AG20443 (cell line): ENCODE measurements at regions not wholly inside any gene's neighbourhood (a gene's known extent, or its start where the extent isn't known, plus 50 kb on each side); places are given as distances from the start of the nearest gene placed in this dataset.
"Not testable (repeated sequence)": the region's sequence is repeated elsewhere in the genome, so short reads cannot be mapped to it uniquely, and the experiment has no call there.

Experiments
- DNase-seq: peaks from one replicate; pipeline ENCODE4 v3.0.0; 2012; ENCODE audit warnings: low spot score, mixed read lengths

DNA sequence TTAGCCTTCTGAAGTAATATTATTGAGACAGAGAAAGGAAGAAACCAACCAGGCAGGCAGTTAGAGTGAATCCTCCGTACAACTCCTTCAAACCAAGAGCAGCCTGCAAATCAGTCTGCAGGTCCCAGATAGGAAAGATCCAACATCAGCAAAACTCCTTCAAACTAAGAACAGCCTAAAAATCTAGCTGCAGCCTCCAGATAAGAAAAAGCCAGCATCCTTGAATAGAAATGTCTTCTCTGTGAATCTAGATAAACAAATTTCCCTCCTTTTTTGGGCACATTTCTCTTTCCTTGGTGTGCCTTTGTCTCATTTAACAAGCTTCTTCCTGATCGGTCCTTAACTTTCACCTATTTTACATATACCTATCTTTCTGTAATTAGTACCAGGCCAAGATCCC lies 1004.6 kb upstream of the TMEFF2 start:
- no peak for DNase-seq

DNA sequence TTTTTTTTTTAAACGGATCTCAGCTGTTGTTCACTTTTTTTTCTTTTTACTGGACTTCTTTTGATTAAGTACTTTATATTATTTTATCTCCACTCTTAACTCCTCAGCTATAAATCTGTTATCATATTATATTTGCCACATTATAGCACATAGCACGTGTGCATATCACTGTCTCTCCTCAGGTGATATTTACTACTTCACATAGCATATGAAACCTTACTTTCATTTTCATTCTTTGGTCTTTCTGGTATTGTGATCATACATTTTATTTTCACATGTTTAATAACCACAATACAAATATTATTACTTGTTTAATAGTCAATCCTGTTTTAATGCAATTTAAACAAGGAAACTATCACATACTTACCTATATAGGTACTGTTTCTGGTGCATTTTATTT lies 993.1 kb upstream of the TMEFF2 start:
- no peak for DNase-seq

DNA sequence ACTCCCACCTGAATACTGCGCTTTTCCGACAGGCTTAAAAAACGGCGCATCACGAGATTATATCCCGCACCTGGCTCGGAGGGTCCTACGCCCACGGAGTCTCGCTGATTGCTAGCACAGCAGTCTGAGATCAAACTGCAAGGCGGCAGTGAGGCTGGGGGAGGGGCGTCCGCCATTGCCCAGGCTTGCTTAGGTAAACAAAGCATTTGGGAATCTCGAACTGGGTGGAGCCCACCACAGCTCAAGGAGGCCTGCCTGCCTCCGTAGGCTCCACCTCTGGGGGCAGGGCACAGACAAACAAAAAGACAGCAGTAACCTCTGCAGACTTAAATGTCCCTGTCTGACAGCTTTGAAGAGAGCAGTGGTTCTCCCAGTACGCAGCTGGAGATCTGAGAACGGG lies 976.2 kb upstream of the TMEFF2 start:
- not testable (repeated sequence) for DNase-seq

DNA sequence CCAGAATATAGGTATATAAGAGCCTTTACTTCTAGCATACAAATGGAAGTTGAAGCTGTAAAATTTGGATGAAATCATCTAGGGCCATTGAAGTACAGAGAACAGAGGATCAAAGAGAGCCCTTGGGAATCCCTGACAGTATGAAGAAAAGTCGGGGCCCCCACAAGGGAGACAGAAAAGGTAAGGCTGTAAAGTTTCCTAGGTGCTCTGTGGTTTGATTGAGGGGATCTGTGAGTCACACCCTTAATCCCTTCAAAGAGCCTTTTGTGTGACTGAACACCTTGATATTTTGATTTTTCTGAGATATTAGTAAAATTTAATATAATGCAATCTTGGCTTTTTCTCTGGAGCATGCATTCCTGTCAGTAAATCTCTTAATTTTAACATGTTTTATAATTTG lies 961.7 kb upstream of the TMEFF2 start:
- DNase-seq = no peak

DNA sequence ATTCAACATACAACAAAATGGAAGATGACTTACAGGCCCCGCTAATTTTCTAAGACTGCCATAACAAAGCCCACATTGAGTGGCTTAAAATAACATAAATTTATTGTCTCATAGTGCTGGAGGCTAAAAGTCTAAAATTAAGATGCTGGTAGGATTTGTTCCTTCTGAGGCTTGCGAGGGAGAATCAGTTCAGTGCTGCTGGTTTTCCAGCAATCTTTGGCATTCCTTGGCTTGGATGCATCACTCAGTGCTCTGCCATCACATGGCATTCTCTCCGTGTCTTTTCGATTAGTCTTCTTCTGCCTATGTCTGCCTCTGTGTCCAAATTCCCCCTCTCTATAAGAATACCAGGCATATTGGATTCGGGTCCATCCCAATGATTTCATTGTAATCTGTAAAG lies 959.3 kb upstream of the TMEFF2 start:
- DNase-seq = no peak

DNA sequence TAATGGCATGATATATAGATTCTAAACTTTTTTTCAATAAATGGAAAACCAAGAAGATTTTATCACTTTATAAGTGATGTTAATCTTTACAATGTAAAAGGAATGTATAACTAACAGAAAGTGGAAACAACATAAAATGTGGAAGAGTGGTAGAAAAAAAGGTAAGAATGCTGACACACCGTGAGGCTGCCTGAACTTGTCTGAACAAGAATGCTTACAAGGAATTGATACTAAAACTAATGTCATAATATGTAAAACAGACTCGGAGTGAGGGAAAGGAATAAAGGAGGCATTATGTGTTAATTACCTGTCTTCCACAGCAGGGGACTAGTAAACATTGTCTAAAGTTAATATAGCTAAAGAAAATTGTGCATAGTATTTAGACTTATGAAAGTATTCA lies 958.8 kb upstream of the TMEFF2 start:
- no peak for DNase-seq

DNA sequence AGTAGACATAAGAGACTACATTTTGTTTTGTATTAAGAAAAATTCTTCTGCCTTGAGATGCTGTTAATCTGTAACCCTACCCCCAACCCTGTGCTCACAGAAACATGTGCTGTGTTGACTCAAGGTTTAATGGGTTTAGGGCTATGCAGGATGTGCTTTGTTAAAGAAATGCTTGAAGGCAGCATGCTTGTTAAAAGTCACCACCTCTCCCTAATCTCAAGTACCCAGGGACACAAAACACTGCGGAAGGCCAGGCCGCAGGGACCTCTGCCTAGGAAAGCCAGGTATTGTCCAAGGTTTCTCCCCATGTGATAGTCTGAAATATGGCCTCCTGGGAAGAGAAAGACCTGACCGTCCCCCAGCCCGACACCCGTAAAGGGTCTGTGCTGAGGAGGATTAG lies 947.7 kb upstream of the TMEFF2 start:
- DNase-seq = not testable (repeated sequence)

DNA sequence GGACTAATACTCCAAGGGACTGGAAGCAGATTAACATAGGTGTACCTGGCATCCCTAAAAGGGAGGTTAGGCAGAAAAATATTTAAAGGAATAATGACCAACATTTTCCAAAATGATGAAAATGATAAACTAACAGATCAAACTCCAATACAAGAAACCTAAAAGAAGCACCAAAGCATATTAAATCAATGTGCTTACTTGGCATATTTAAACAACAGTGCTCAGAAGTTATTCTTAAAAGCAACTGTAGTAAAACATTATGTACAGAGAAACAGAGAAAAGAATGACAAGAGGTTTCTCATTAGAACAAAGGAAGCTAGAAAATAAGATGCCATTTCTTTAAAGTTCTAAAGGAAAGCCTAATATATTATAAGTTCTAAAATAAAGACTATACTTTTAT lies 947.3 kb upstream of the TMEFF2 start:
- no peak for DNase-seq

DNA sequence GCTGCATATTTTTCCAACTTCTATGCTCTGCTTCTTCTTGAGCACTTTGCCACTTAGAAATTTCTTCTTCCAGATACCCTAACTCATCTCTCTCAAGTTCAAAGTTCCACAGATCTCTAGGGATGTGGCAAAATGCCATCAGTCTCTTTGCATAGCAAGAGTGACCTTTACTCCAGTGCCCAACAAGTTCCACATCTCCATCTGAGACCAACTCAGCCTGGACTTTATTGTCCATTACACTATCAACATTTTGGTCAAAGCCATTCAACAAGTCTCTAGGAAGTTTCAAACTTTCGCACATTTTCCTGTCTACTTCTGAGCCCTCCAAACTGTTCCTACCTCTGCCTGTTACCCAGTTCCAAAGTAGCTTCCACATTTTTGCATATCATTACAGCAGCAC lies 946.2 kb upstream of the TMEFF2 start:
- DNase-seq = not testable (repeated sequence)

DNA sequence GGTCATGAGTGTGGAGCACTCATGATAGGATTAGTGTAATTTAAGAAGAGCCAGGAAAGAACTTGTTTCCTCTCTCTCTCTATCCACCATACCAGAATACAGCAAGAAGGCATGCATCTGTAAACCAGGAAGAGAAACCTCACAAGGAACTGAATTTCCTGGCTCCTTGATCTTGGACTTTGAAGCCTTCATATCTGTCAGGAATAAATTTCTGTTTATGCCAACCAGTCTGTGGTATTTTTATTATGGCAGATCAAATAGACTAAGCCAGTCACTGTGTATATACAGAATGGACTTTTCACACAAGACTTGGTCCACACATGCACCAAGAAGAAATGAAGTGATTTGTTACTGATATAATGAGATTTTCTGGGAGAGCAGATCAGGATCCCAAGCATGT lies 930.1 kb upstream of the TMEFF2 start:
- no peak for DNase-seq

DNA sequence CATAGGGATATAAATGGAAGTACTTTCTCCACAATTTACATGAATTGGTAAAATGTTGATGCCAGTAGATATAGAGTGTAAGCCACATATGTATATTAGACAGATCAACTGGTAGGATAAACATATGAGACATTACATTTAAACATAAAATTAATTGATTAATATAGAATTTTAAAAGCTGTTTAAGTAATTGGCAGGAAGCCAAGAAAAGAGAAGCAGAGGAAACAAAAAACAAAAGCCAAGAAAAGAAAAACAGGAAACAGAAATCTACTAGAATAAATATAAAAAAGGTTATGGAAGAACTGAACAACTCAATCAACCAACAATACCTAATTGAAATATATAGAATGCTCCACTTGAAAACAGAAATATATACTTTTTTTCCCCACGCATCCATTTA lies 920.1 kb upstream of the TMEFF2 start:
- no peak for DNase-seq

DNA sequence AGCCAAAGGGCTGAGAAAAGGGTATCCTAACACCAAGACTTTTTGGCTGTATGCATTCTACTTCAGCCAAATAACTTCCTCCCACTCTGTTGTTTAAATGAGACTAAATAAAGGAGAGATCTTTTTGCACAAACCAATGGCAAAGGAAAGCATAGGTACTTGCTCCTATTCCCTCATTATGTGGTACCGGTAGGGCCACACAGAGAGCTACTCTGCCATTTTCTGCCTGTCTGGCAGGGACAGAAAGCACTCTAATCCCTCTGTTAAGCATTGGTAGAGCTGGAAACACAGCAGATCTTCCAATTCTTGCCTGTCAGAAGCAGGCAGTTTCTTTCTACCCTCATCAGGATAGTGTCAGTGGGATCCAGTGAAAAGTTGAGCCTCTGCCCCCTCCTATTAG lies 918.3 kb upstream of the TMEFF2 start:
- no peak for DNase-seq

DNA sequence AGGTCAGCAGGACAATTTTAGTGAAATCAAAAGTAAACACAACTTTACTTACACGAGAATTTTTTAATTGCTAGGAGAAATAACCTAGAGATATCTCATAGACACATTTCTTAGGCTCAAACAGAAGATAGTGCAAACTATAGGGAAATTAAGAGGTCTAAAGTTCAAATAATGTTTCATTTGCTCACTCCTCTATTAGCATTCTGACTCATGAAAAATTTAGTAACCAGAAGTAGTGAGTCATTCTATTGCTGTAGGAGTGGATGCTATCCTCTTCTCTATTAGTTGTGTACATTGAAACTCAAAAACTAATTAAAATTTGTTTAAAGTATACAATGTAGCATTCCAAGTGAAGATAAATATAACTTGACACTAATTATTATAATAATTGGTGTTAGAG lies 908.3 kb upstream of the TMEFF2 start:
- no peak for DNase-seq

DNA sequence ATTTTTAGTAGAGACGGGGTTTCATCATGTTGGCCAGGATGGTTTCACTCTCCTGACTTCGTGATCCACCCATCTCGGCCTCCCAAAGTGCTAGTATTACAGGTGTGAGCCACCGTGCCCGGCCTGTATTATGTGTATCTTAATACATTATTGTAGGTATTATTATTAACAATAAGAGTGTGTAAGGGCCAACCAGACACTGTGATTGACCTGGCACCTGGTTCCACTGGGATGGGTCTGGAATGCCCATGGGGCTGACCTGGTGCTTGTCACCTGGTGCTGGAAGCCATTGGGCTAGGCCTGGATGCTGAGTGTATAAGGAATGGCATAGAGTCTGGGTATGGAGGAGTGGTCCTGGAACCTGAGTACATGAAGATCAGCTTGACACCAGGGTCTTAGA lies 906.9 kb upstream of the TMEFF2 start:
- DNase-seq = no peak

DNA sequence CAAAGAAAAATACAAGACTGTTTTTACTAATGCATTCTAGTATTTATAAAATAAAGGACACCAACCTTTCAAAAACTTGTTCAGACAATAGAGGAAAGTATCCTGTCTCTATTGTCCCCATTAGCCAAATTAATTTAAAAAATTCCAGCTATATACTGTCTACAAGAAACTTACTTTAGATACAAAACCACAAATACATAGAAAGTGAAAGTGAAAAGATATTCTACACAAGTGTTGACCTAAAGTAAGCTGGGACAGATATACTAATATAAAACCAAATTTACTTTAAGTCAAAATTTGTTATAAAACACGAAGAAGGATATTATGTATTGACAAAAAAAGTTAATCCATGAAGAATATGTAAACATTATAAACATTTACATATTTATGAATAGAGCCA lies 893.3 kb upstream of the TMEFF2 start:
- no peak for DNase-seq

DNA sequence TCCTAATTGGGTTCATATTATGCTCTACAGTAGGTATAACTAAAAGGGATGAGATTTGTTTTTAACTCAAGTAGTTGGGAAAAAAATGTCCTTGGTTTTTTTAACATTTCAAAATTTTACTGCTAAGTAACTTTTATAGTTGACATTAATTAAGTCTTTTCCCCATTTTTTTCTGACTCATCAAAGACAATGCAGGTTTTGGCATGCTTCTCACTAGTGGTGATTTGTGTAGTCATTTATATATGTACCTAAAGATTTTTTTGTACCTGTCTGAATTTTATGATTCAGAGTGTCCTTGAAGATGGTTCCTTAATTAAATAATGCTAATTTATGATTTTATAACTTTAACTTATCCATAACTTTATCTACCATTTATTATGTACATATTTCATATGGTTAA lies 882.3 kb upstream of the TMEFF2 start:
- DNase-seq = no peak

DNA sequence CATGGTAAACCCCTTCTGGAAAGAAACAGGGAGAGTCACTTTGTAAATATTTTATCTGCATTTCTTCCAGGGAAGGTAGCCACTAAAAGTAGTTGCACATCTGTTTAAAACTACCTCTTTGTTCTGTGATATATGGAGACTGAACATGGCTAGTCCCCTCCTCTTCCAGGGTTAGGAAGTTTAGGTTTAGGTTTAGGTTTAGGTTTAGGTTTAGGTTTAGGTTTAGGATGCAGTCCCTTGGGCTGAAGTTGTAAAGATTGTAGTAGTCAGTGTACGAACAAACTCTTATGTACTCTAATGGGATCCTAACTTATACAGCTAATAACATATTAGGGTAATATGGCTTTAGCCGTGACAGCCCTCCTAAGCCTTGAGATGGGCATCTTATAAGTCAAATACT lies 880.2 kb upstream of the TMEFF2 start:
- no peak for DNase-seq

DNA sequence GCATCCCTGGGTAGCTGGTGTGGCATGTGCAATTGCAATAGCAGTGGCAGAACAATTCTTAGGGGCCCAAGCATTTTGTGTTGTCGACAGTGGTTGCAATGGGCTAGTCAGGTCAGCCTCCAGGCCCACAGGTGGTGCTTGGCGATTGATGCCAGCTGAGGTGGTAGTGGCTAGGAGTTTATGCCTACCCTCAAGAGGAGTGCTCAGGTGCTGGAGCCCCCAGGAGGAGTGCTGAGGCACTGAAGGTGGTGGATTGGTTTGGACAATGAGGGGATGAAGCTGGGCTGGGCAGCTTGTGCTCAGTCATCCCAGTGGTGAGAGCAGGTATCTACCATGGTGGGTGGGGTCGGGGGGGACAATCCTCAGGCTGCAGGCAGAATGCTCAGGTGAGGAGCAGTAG lies 877.9 kb upstream of the TMEFF2 start:
- no peak for DNase-seq

DNA sequence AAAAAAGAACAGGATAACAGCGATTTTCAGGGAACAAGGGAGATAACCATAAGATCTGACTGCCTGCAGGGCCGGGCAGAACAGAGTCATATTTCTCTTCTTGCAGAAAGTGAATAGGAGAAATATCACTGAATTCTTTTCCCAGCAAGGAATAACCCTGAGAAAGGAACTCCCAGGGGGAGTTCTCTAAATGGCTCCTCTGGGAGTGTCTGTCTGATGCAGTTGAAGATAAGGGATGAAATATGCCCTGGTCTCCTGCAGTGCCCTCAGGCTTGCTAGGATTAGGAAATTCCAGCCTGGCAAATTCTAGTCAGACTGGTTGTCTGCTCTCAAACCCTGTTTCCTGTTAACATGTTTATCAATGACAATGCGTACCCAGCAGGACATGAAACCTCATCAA lies 830.8 kb upstream of the TMEFF2 start:
- not testable (repeated sequence) for DNase-seq

DNA sequence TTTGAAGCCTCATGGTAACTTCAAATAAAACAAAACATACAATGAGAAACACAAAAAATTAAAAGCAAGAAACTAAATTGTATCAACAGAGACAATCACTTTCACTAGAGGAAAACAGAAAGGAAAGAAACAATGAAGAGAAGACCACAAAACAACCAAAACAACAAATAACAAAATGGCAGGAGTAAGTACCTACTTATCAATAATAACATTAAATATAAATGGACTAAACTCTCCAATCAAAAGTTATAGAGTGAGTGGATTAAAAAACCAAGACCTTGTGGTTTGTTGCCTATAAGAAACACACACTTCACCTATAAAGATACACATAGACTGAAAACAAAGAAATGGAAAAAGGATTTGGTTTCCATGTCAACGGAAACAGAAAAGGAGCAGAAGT lies 830.1 kb upstream of the TMEFF2 start:
- DNase-seq = no peak

DNA sequence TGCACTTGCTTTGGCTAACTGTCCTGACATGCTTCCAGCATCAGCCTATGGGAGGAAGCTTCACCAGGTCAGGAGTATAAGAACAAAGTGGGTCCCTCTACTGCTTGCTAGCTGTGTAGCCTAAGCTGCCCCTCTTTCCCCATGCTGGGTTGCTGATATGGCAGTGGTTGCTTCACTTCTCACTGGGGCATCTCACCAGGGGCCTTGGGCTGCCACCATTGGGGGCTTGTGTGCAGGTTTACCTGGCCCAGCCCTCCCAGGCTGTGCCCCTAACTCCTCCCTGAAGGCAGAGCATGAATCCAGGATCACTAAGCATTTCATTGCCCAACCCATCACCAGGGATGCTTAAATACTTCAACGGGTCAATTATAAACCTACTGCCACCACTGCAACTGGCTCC lies 817.1 kb upstream of the TMEFF2 start:
- DNase-seq = no peak

DNA sequence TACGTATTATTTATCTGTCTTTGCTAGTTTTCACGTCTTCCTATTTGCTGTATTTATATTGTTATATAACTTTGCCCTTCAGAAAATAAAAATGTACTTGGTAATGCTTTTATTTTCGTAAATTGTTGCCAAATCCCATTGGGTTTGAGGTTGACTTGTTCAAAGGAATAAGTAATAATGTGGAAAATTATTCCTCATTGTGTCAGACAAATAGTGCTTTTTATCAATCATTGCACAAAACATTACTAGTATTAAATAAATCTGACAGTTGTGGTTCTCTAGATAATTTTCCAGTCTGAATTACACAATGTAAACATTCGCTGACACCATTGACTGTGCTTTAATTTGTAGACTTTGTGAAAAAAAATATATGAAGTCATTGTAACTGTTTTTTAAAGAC lies 798.3 kb upstream of the TMEFF2 start:
- no peak for DNase-seq

DNA sequence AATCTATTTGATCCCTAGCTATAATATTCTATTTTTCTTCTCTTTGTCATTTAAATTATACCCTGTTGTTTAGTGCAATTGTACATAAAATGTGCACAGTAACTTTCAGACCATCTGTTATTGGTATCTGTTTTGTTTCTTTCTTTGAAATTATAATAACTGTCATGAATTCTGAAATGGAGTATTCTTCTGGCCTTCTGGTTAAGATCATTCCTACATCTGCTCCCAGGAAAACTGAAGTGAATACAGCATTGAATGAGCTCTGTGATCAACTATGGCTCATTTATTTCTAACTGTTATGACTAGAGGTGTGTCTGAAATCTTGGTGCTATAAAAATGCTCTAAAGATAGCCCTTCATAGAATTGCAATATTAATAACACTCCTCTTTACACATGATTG lies 788.4 kb upstream of the TMEFF2 start:
- no peak for DNase-seq

DNA sequence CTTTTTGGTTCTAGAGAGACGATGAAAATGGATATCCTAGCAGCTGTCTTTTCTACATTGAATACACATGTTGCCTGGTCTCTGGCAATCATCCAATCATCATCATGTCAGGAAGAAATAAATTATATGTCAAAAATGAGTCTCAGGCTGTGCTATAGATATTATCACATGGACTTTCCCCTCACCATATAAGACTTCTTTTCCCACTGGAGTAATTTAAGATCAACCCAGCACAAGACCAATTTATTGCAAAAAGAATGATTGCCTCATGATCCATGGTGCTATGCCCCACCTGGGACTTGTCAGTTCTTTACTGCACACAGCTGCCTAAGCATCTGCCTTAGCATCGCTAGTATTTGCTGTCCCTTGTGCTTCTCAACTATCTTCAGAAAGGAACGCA lies 783.7 kb upstream of the TMEFF2 start:
- DNase-seq = no peak

DNA sequence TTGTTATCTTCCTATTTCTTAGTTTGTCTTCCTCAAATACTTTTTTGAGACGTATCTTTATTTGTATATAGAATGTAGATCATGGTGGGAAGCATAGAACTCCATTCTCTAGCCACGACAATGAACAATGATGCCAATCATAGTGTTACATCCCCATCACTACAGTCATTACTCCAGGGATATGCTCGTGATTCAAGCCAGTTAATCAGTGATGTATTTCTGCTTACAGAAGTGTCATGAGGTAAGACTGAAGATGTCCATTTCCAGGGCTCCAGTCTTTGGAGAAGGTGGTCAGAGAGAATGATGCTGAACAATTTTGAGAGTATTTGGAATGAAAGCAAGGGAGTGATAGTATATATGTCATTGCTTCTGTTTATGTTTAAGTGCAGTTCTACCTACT lies 777.2 kb upstream of the TMEFF2 start:
- no peak for DNase-seq
